Endothelial cell of umbilical vein (primary cell): ENCODE measurements at regions not wholly inside any gene's neighbourhood (a gene's known extent, or its start where the extent isn't known, plus 50 kb on each side); places are given as distances from the start of the nearest gene placed in this dataset.

ENCODE experiments used
- JUN ChIP-seq: IDR thresholded peaks from 2 replicates; pipeline ENCODE4 v1.6.1; 2011; ENCODE audit warnings: borderline replicate concordance, low read depth; ENCODE audit not compliant: insufficient read length, insufficient read depth
- POLR2A ChIP-seq: IDR thresholded peaks from 2 replicates; pipeline ENCODE4 v1.6.1; 2012; ENCODE audit warnings: low read depth, mild to moderate bottlenecking, control low read depth, low read length
- POLR2AphosphoS5 ChIP-seq: IDR thresholded peaks from 2 replicates; pipeline ENCODE4 v1.6.1; 2012; ENCODE audit warnings: low read depth, mild to moderate bottlenecking, control low read depth, low read length, moderate library complexity; ENCODE audit not compliant: insufficient read depth
- TF ChIP-seq, protein P1 (sequence below): IDR thresholded peaks from 2 replicates; pipeline ENCODE4 v1.6.1; 2011; ENCODE audit not compliant: insufficient read depth, insufficient read length

DNA sequence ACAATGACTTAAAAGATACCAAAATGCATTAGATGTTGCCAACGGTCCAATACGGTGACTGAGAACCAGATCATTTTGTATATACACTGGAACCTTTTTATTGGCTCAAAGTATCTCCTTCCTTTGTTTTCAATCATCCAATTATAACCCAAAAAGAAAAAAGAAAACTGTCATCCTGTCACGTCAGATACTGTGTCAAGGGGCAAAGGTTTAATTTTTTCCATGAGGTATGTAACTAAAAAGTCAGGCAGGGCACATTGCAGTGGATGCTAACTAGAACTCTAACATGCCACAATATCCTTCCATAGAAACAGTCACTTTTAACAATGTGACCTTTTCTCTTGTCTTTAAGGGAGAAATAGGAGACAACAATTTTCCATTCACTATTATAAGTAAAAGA lies 267.6 kb upstream of the NEBL start:
- TF ChIP-seq JUN (no peak), POLR2A (no peak), POLR2AphosphoS5 (no peak)
- TF ChIP-seq, protein P1, sequence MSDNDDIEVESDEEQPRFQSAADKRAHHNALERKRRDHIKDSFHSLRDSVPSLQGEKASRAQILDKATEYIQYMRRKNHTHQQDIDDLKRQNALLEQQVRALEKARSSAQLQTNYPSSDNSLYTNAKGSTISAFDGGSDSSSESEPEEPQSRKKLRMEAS: no peak
